Psoas muscle (tissue), 7 donors: ENCODE measurements at regions not wholly inside any gene's neighbourhood (a gene's known extent, or its start where the extent isn't known, plus 50 kb on each side); places are given as distances from the start of the nearest gene placed in this dataset.
"Not testable (repeated sequence)": the region's sequence is repeated elsewhere in the genome, so short reads cannot be mapped to it uniquely, and the experiment has no call there.

Experiments used
- ATAC-seq, 4 donors: fragments of 200-7000 bp; cut with Tn5 transposase; one replicate each; pipeline ENCODE4 v1.9.1; 2020; ENCODE audit warnings: moderate library complexity in 3 of 4, mild to moderate bottlenecking in 2 of 4
- DNase-seq, 2 donors: peaks; one replicate each; pipeline ENCODE4 v3.0.0-alpha.2; 2020
- H3K27ac ChIP-seq: fragments of 200-600 bp; one replicate; pipeline ENCODE4 v1.8.0; 2022
- H3K27me3 ChIP-seq, 3 donors: fragments of 200-600 bp in 1 of 3; one replicate each; pipeline versions ENCODE4 v1.6.1 to v1.8.0; 2013 to 2022; ENCODE audit warnings: low read length in 2 of 3, mild to moderate bottlenecking in 2 of 3, moderate library complexity in 1 of 3; ENCODE audit not compliant: insufficient read depth in 3 of 3
- H3K36me3 ChIP-seq, 2 donors: fragments of 200-600 bp in 1 of 2; one replicate each; pipeline versions ENCODE4 v1.6.1 to v1.8.0; 2013 to 2022; ENCODE audit warnings: low read depth in 1 of 2, mild to moderate bottlenecking in 1 of 2, moderate library complexity in 1 of 2; ENCODE audit not compliant: insufficient read depth in 1 of 2
- H3K4me1 ChIP-seq: fragments of 200-600 bp; one replicate; pipeline ENCODE4 v1.8.0; 2022
- H3K4me3 ChIP-seq: fragments of 200-600 bp; one replicate; pipeline ENCODE4 v1.8.0; 2022; ENCODE audit warnings: mild to moderate bottlenecking
- H3K9me3 ChIP-seq: fragments of 200-600 bp; one replicate; pipeline ENCODE4 v1.8.0; 2022
- WGBS, 3 donors: extraction: QIAGEN DNeasy Blood & Tissue Kit; methylation state at CpG; one replicate each; pipeline versions ENCODE4 v1.1.6 to v1.1.7; 2013; 5-methylcytosine and 5-hydroxymethylcytosine counted together
- intact Hi-C, 2 donors: fragments of 100-400 bp; cut with DNase I; formaldehyde crosslinking; loops; one replicate each; pipeline versions ENCODE4 v1.11.0 to v1.14.2; 2022
- TF ChIP-seq, protein P1 (sequence below): fragments of 200-600 bp; IDR thresholded peaks from one replicate; pipeline ENCODE4 v1.8.0; 2022; ENCODE audit warnings: antibody characterized with exemption
- donor health status: healthy with polysubstance abuse.
- donor health status: DM: no; HTN: no; CAD: no; lungs with moderate emphysema.
- donor health status: Bipolar disorder and iron deficiency.
- donor health status: healthy.
- donor health status: DM: yes; HTN: yes; CAD: no.
- donor health status: DM: no; HTN: no; CAD: no.
- donor health status: DM: yes; HTN: yes; CAD: no.

- no peak for ATAC-seq
- intact Hi-C loops, result no loop called here
- TF ChIP-seq, protein P1, sequence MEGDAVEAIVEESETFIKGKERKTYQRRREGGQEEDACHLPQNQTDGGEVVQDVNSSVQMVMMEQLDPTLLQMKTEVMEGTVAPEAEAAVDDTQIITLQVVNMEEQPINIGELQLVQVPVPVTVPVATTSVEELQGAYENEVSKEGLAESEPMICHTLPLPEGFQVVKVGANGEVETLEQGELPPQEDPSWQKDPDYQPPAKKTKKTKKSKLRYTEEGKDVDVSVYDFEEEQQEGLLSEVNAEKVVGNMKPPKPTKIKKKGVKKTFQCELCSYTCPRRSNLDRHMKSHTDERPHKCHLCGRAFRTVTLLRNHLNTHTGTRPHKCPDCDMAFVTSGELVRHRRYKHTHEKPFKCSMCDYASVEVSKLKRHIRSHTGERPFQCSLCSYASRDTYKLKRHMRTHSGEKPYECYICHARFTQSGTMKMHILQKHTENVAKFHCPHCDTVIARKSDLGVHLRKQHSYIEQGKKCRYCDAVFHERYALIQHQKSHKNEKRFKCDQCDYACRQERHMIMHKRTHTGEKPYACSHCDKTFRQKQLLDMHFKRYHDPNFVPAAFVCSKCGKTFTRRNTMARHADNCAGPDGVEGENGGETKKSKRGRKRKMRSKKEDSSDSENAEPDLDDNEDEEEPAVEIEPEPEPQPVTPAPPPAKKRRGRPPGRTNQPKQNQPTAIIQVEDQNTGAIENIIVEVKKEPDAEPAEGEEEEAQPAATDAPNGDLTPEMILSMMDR, result no peak
These were observed 227.8 kb downstream of the NDUFA10 start for GRCh38 chr2:239797316-239797715.

DNA sequence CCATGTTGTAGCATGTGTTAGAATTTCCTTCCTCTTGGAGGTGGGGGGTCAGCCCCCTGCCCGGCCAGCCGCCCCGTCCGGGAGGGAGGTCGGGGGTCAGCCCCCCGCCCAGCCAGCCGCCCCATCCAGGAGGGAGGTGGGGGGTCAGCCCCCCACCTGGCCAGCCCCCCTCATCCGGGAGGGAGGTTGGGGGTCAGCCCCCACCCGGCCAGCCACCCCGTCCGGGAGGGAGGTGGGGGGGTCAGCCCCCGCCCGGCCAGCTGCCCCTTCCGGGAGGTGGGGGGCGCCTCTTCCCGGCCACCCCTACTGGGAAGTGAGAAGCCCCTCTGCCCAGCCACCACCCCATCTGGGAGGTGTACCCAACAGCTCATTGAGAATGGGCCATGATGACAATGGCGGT is 229.4 kb downstream of the NDUFA10 start:
- WGBS, 3 donors, result 94 to 97% (median 96%) methylated on average over 14 to 17 of the region's 17 CpGs
- intact Hi-C loops, result not testable (repeated sequence)

More at GRCh38 chr2:239797316-239797715, 227.8 kb downstream of the NDUFA10 start:
- Histone ChIP-seq H3K27me3 (peaks cover 0 to 5% (median 4%) of the 10 kb centered on the region in 3 donors), H3K36me3 (no peaks in the 10 kb centered on the region), H3K4me1 (no peaks in the 10 kb centered on the region), H3K9me3 (no peaks in the 10 kb centered on the region), H3K27ac (no peak overlapping the region), H3K4me3 (no peak overlapping the region)
- DNase-seq, result no peak

GRCh38 chr2:239793836-239794235 is 231.3 kb downstream of the NDUFA10 start:
- H3K27me3 ChIP-seq, result peaks cover 0 to 15% (median 3%) of the 10 kb centered on the region in 3 donors
- H3K9me3 ChIP-seq, result no peaks in the 10 kb centered on the region
- no peak for DNase-seq
- no peak for ATAC-seq
- WGBS, 3 donors, result 92% methylated on average over 6 to 7 of the region's 7 CpGs
- no peak overlapping the region for H3K27ac ChIP-seq
- intact Hi-C loops, result no loop called here
- no peaks in the 10 kb centered on the region for H3K4me1 ChIP-seq
- no peaks in the 10 kb centered on the region for H3K36me3 ChIP-seq
- no peak overlapping the region for H3K4me3 ChIP-seq
- TF ChIP-seq, protein P1, result no peak

More for the DNA sequence above, 229.4 kb downstream of the NDUFA10 start:
- not testable (repeated sequence) for DNase-seq, H3K27ac ChIP-seq, H3K4me1 ChIP-seq, ATAC-seq, H3K4me3 ChIP-seq, H3K9me3 ChIP-seq, H3K36me3 ChIP-seq
- H3K27me3 ChIP-seq, result peaks cover 0 to 15% (median 3%) of the 10 kb centered on the region in 3 donors

GRCh38 chr2:239793086-239793485 is 232.1 kb downstream of the NDUFA10 start:
- intact Hi-C loops, result no loop called here
- ATAC-seq (no peak), DNase-seq (no peak)
- Histone ChIP-seq H3K4me1 (no peaks in the 10 kb centered on the region), H3K36me3 (no peaks in the 10 kb centered on the region), H3K9me3 (no peaks in the 10 kb centered on the region), H3K27ac (no peak overlapping the region), H3K4me3 (no peak overlapping the region), H3K27me3 (peaks cover 0 to 15% (median 3%) of the 10 kb centered on the region in 3 donors)
- TF ChIP-seq, protein P1, result no peak
- WGBS, 3 donors, result 69 to 85% (median 71%) methylated on average over 5 of the region's 5 CpGs

DNA sequence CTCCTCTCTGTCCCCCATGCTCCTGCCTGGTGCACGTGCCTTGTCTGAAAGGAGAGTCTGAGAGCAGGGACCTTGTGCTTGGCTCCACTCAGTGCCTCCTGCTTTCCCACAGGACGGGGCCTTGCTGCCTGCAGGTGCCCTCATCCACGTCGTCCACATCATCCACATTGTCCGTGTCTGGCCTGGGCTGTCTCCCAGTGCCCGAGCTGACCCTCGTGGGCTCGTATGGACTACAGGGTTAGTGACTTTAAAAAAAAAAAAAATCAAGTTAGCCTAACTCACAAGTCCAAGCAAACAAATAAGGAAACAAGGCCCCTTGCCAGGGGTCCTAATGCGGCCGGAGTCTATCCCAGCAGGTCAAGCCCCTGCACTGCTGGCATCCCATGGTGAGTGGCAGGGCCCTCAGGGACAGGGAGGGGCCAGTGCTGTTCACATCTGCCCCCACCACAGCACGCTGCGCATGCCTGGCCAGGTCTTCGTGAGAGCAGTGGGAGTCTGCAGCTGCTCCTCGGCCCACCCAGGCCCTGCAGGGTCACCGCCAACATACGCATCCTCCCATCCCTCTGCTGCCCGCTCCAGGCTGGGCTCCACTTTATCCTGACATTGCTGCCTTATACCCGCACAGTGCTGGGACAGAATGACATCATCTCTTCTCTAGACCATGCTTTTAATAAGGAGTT is 232.6 kb downstream of the NDUFA10 start:
- TF ChIP-seq, protein P1, result no peak
- 44 to 72% (median 53%) methylated on average over 17 to 18 of the region's 18 CpGs for WGBS, 3 donors
- peaks cover 0 to 15% (median 3%) of the 10 kb centered on the region in 3 donors for H3K27me3 ChIP-seq
- ATAC-seq (no peak), DNase-seq (no peak)
- H3K4me3 ChIP-seq, result no peak overlapping the region
- intact Hi-C loops, result no loop called here
- H3K9me3 ChIP-seq, result no peaks in the 10 kb centered on the region
- no peaks in the 10 kb centered on the region for H3K36me3 ChIP-seq
- H3K4me1 ChIP-seq, result no peaks in the 10 kb centered on the region
- H3K27ac ChIP-seq, result no peak overlapping the region
